ENCODE measurements at regions not wholly inside any gene's neighbourhood (a gene's known extent, or its start where the extent isn't known, plus 50 kb on each side); places are given as distances from the start of the nearest gene placed in this dataset.
"Not testable (repeated sequence)": the region's sequence is repeated elsewhere in the genome, so short reads cannot be mapped to it uniquely, and the experiment has no call there.

GRCh38 chr6:131436358-131436757 is 136.7 kb upstream of the ARG1 start:
- no peak for DNase-seq (ENCODE audit: low read depth)
- no peak overlapping the region for H3K4me3 ChIP-seq (ENCODE audit: low read depth, low read length)
- no peak for TF ChIP-seq MYC (IDR thresholded peaks at IDR 0.05; ENCODE audit: low read depth, low read length)
- no peak for TF ChIP-seq CTCF (IDR thresholded peaks at IDR 0.05; ENCODE audit: low read depth, low read length)
- no peak for TF ChIP-seq POLR2A (IDR thresholded peaks at IDR 0.05; ENCODE audit: extremely low read depth, insufficient read length)
- TF ChIP-seq MAX (IDR thresholded peaks at IDR 0.05; ENCODE audit: low read depth, low read length): no peak

- no peak for DNase-seq (ENCODE audit: low read depth)
- no peak overlapping the region for H3K4me3 ChIP-seq (ENCODE audit: low read depth, low read length)
- TF ChIP-seq MYC (IDR thresholded peaks at IDR 0.05; ENCODE audit: low read depth, low read length) (no peak), MAX (IDR thresholded peaks at IDR 0.05; ENCODE audit: low read depth, low read length) (no peak), CTCF (IDR thresholded peaks at IDR 0.05; ENCODE audit: low read depth, low read length) (no peak), POLR2A (IDR thresholded peaks at IDR 0.05; ENCODE audit: extremely low read depth, insufficient read length) (no peak)
Measured at GRCh38 chr6:131443014-131443413, 130.0 kb upstream of the ARG1 start.

GRCh38 chr6:131443514-131443913 is 129.5 kb upstream of the ARG1 start:
- no peak for DNase-seq (ENCODE audit: low read depth)
- no peak overlapping the region for H3K4me3 ChIP-seq (ENCODE audit: low read depth, low read length)
- TF ChIP-seq POLR2A (IDR thresholded peaks at IDR 0.05; ENCODE audit: extremely low read depth, insufficient read length): no peak
- TF ChIP-seq MYC (IDR thresholded peaks at IDR 0.05; ENCODE audit: low read depth, low read length): no peak
- TF ChIP-seq CTCF (IDR thresholded peaks at IDR 0.05; ENCODE audit: low read depth, low read length): no peak
- no peak for TF ChIP-seq MAX (IDR thresholded peaks at IDR 0.05; ENCODE audit: low read depth, low read length)

GRCh38 chr6:131445356-131445755 is 127.7 kb upstream of the ARG1 start:
- not testable (repeated sequence) for DNase-seq (ENCODE audit: low read depth); H3K4me3 ChIP-seq (ENCODE audit: low read depth, low read length)

GRCh38 chr6:131450861-131451260 is 122.2 kb upstream of the ARG1 start:
- no peak for TF ChIP-seq CTCF (IDR thresholded peaks at IDR 0.05; ENCODE audit: low read depth, low read length)
- TF ChIP-seq MYC (IDR thresholded peaks at IDR 0.05; ENCODE audit: low read depth, low read length): no peak
- TF ChIP-seq MAX (IDR thresholded peaks at IDR 0.05; ENCODE audit: low read depth, low read length): no peak
- no peak for TF ChIP-seq POLR2A (IDR thresholded peaks at IDR 0.05; ENCODE audit: extremely low read depth, insufficient read length)

GRCh38 chr6:131451321-131452144 is 121.5 kb upstream of the ARG1 start:
- DNase-seq (ENCODE audit: low read depth): no peak
- TF ChIP-seq POLR2A (IDR thresholded peaks at IDR 0.05; ENCODE audit: extremely low read depth, insufficient read length) (no peak), CTCF (IDR thresholded peaks at IDR 0.05; ENCODE audit: low read depth, low read length) (no peak), MYC (IDR thresholded peaks at IDR 0.05; ENCODE audit: low read depth, low read length) (no peak), MAX (IDR thresholded peaks at IDR 0.05; ENCODE audit: low read depth, low read length) (no peak)
- H3K4me3 ChIP-seq (ENCODE audit: low read depth, low read length): no peak overlapping the region

More at GRCh38 chr6:131450861-131451260, 122.2 kb upstream of the ARG1 start:
- H3K4me3 ChIP-seq (ENCODE audit: low read depth, low read length): no peak overlapping the region
- no peak for DNase-seq (ENCODE audit: low read depth)

All from NB4 (cell line).